Caco-2 (cell line): ENCODE measurements at regions not wholly inside any gene's neighbourhood (a gene's known extent, or its start where the extent isn't known, plus 50 kb on each side); places are given as distances from the start of the nearest gene placed in this dataset.

Experiments
- BruUV-seq: library from RNA; stranded (reverse); fragments of 400-500 nt; replicated peaks from 2 replicates; lab custom pipeline; 2021; lab: Mats Ljungman, UMichigan
- CTCF ChIA-PET: fragments of 300-600 bp; sonication (Branson Sonifier 250); formaldehyde crosslinking; loops from one replicate; lab custom pipeline; 2022; ENCODE audit warnings: antibody characterized with exemption; lab: Charles Lee
- POLR2A ChIA-PET: fragments of 300-600 bp; sonication (Branson Sonifier 250); formaldehyde crosslinking; loops from one replicate; lab custom pipeline; 2022; ENCODE audit warnings: antibody characterized with exemption; lab: Charles Lee
- DNase-seq, 2 experiments: peaks; one replicate each; pipeline versions ENCODE4 v3.0.0 to v3.0.0-alpha.2; 2020 to 2022
- H3K27me3 ChIP-seq: replicated peaks from 2 replicates; pipeline ENCODE4 v1.6.0; 2011; ENCODE audit warnings: low read length; ENCODE audit not compliant: control insufficient read depth, insufficient read depth
- H3K36me3 ChIP-seq: 2 replicates; pipeline ENCODE4 v1.5.1; 2011; ENCODE audit warnings: low read length; ENCODE audit not compliant: control insufficient read depth, insufficient read depth
- H3K4me1 ChIP-seq: fragments of 250-450 bp; sonication (Bioruptor Pico); 2 replicates; pipeline ENCODE4 v1.5.1; 2020; ENCODE audit warnings: mild to moderate bottlenecking
- H3K4me3 ChIP-seq: 2 replicates; pipeline ENCODE4 v1.5.1; 2011; ENCODE audit warnings: low read depth, mild to moderate bottlenecking, control low read depth, low read length
- H3K9me3 ChIP-seq: fragments of 250-450 bp; sonication (Bioruptor Pico); 2 replicates; pipeline ENCODE4 v1.5.1; 2020; ENCODE audit warnings: mild to moderate bottlenecking, moderate library complexity
- H3K27ac Mint-ChIP-seq: one replicate; pipeline ENCODE4 v1.8.0; 2022; ENCODE audit warnings: mixed read lengths; ENCODE audit not compliant: unreplicated experiment
- H3K27me3 Mint-ChIP-seq: one replicate; pipeline ENCODE4 v1.8.0; 2022; ENCODE audit warnings: mixed read lengths; ENCODE audit not compliant: insufficient read depth, unreplicated experiment
- H3K36me3 Mint-ChIP-seq: one replicate; pipeline ENCODE4 v1.8.0; 2022; ENCODE audit warnings: mild to moderate bottlenecking, mixed read lengths; ENCODE audit not compliant: insufficient read depth, unreplicated experiment
- H3K4me1 Mint-ChIP-seq: one replicate; pipeline ENCODE4 v1.8.0; 2022; ENCODE audit warnings: low read depth, mixed read lengths; ENCODE audit not compliant: unreplicated experiment
- H3K4me3 Mint-ChIP-seq: one replicate; pipeline ENCODE4 v1.8.0; 2022; ENCODE audit warnings: mild to moderate bottlenecking, moderate library complexity, mixed read lengths; ENCODE audit not compliant: unreplicated experiment
- H3K9me3 Mint-ChIP-seq: one replicate; pipeline ENCODE4 v1.8.0; 2022; ENCODE audit warnings: mixed read lengths; ENCODE audit not compliant: unreplicated experiment
- CTCF ChIP-seq, 2 experiments: fragments of 200-600 bp in 1 of 2; IDR thresholded peaks; 1 replicate in 1 of 2; 2 replicates in 1 of 2; pipeline versions ENCODE4 v1.5.1 to v1.8.0; 2011 to 2022; ENCODE audit warnings: antibody characterized with exemption in 1 of 2, control low read depth in 1 of 2, inconsistent platforms in 1 of 2, low read depth in 1 of 2, low read length in 1 of 2, mild to moderate bottlenecking in 1 of 2, moderate library complexity in 1 of 2; ENCODE audit not compliant: insufficient read depth in 1 of 2, severe bottlenecking in 1 of 2, unreplicated experiment in 1 of 2
- intact Hi-C: fragments of 100-400 bp; cut with micrococcal nuclease; formaldehyde crosslinking; loops from one replicate; pipeline ENCODE4 v1.10.0; 2022; ENCODE audit not compliant: unreplicated experiment

GRCh38 chr11:69889400-69890318 is 70.4 kb upstream of the FGF3 start:
- ChIA-PET POLR2A (no interaction called here), CTCF (interaction anchor here (0.8 to 1.6 kb wide), 5 partner anchors 16 to 409 kb away, joined by 3 to 6 read pairs (median 3); no protein-coding TSS in a partner anchor)
- BruUV-seq = no TSS peak
- no peak overlapping the region for H3K4me3 Mint-ChIP-seq
- no peaks in the 10 kb centered on the region for H3K27me3 ChIP-seq
- H3K9me3 Mint-ChIP-seq = no peaks in the 10 kb centered on the region
- H3K4me1 ChIP-seq = peaks cover 12% of the 10 kb centered on the region; the same call in 1 of the 2 replicates
- no peaks in the 10 kb centered on the region for H3K36me3 ChIP-seq
- H3K36me3 Mint-ChIP-seq = no peaks in the 10 kb centered on the region
- H3K27me3 Mint-ChIP-seq = peaks cover 12% of the 10 kb centered on the region
- H3K9me3 ChIP-seq = no peaks in the 10 kb centered on the region
- TF ChIP-seq CTCF (IDR thresholded peaks at IDR 0.05; ENCODE audit: insufficient read depth in 1 of 2, low read depth in 1 of 2, low read length in 1 of 2, severe bottlenecking in 1 of 2, unreplicated experiment in 1 of 2) = no peak
- intact Hi-C loops = no loop called here
- H3K4me1 Mint-ChIP-seq = no peaks in the 10 kb centered on the region
- DNase-seq = no peak
- no peak overlapping the region for H3K4me3 ChIP-seq
- no peak overlapping the region for H3K27ac Mint-ChIP-seq

- ChIA-PET CTCF (interaction anchor here (0.6 to 1.4 kb wide), 4 partner anchors 32 to 305 kb away, joined by 3 read pairs; no protein-coding TSS in a partner anchor), POLR2A (interaction anchor here (0.5 kb wide), 1 partner anchor 214 kb away, joined by 7 read pairs; no protein-coding TSS in a partner anchor)
- TF ChIP-seq CTCF (IDR thresholded peaks at IDR 0.05; ENCODE audit: insufficient read depth in 1 of 2, low read depth in 1 of 2, low read length in 1 of 2, severe bottlenecking in 1 of 2, unreplicated experiment in 1 of 2) = no peak
- H3K36me3 ChIP-seq = no peaks in the 10 kb centered on the region
- Mint-ChIP-seq H3K27me3 (peaks cover 12% of the 10 kb centered on the region), H3K9me3 (no peaks in the 10 kb centered on the region), H3K4me1 (no peaks in the 10 kb centered on the region), H3K27ac (no peak overlapping the region), H3K4me3 (no peak overlapping the region), H3K36me3 (no peaks in the 10 kb centered on the region)
- H3K27me3 ChIP-seq = no peaks in the 10 kb centered on the region
- no TSS peak for BruUV-seq
- intact Hi-C loops = no loop called here
- no peak overlapping the region for H3K4me3 ChIP-seq
- no peaks in the 10 kb centered on the region for H3K9me3 ChIP-seq
- DNase-seq = no peak
- H3K4me1 ChIP-seq = peaks cover 12% of the 10 kb centered on the region; the same call in 1 of the 2 replicates
Observed at GRCh38 chr11:69890476-69890875, 71.3 kb upstream of the FGF3 start.

- no peaks in the 10 kb centered on the region for H3K36me3 Mint-ChIP-seq
- no TSS peak for BruUV-seq
- Histone ChIP-seq H3K4me1 (peaks cover 12% of the 10 kb centered on the region; the same call in 1 of the 2 replicates), H3K4me3 (no peak overlapping the region), H3K9me3 (no peaks in the 10 kb centered on the region), H3K27me3 (no peaks in the 10 kb centered on the region), H3K36me3 (no peaks in the 10 kb centered on the region)
- intact Hi-C loops = no loop called here
- POLR2A ChIA-PET = no interaction called here
- DNase-seq = peak; percentile 45 to 65
- no peak overlapping the region for H3K27ac Mint-ChIP-seq
- no peaks in the 10 kb centered on the region for H3K4me1 Mint-ChIP-seq
- H3K4me3 Mint-ChIP-seq = peak overlapping the region; percentile 39
- CTCF ChIA-PET = interaction anchor here (0.7 to 1.4 kb wide), 6 partner anchors 9 to 208 kb away, joined by 3 read pairs; no protein-coding TSS in a partner anchor
- peaks cover 12% of the 10 kb centered on the region for H3K27me3 Mint-ChIP-seq
- H3K9me3 Mint-ChIP-seq = no peaks in the 10 kb centered on the region
- peak in 1 of 2 experiments; percentile 9 for TF ChIP-seq CTCF (IDR thresholded peaks at IDR 0.05; ENCODE audit: insufficient read depth in 1 of 2, low read depth in 1 of 2, low read length in 1 of 2, severe bottlenecking in 1 of 2, unreplicated experiment in 1 of 2)
Observed at GRCh38 chr11:69891421-69892236, 72.4 kb upstream of the FGF3 start.
